Uterus (tissue), 2 donors: ENCODE measurements at regions not wholly inside any gene's neighbourhood (a gene's known extent, or its start where the extent isn't known, plus 50 kb on each side); places are given as distances from the start of the nearest gene placed in this dataset.

Source experiments
- CTCF ChIP-seq, 4 experiments: fragments of 200-600 bp in 2 of 4; fragments of 450-650 bp in 2 of 4; sonication (generic) in 2 of 4; IDR thresholded peaks; one replicate each; pipeline ENCODE4 v1.5.1; 2016 to 2019; ENCODE audit warnings: antibody characterized with exemption in 4 of 4, mild to moderate bottlenecking in 2 of 4, moderate library complexity in 1 of 4
- POLR2A ChIP-seq, 2 donors: fragments of 450-650 bp; IDR thresholded peaks; one replicate each; pipeline ENCODE4 v1.6.1; 2016; ENCODE audit warnings: antibody characterized with exemption in 2 of 2, mild to moderate bottlenecking in 1 of 2, moderate library complexity in 1 of 2

GRCh38 chr6:4522453-4522852 lies 253.8 kb upstream of the CDYL start:
- no peak for TF ChIP-seq CTCF (IDR thresholded peaks at IDR 0.05)
- TF ChIP-seq POLR2A (IDR thresholded peaks at IDR 0.05), result no peak
